ENCODE measurements at regions not wholly inside any gene's neighbourhood (a gene's known extent, or its start where the extent isn't known, plus 50 kb on each side); places are given as distances from the start of the nearest gene placed in this dataset.

GRCh38 chr14:71168564-71169427, 261.5 kb downstream of the PCNX1 start:
- no peak for TF ChIP-seq CTCF (IDR thresholded peaks at IDR 0.05; ENCODE audit: low read length)
- TF ChIP-seq EZH2 (IDR thresholded peaks at IDR 0.05; ENCODE audit: borderline replicate concordance, low read length), result no peak

Data from OCI-LY1 (cell line).